ENCODE measurements at regions not wholly inside any gene's neighbourhood (a gene's known extent, or its start where the extent isn't known, plus 50 kb on each side); places are given as distances from the start of the nearest gene placed in this dataset.
"Not testable (repeated sequence)": the region's sequence is repeated elsewhere in the genome, so short reads cannot be mapped to it uniquely, and the experiment has no call there.

DNA sequence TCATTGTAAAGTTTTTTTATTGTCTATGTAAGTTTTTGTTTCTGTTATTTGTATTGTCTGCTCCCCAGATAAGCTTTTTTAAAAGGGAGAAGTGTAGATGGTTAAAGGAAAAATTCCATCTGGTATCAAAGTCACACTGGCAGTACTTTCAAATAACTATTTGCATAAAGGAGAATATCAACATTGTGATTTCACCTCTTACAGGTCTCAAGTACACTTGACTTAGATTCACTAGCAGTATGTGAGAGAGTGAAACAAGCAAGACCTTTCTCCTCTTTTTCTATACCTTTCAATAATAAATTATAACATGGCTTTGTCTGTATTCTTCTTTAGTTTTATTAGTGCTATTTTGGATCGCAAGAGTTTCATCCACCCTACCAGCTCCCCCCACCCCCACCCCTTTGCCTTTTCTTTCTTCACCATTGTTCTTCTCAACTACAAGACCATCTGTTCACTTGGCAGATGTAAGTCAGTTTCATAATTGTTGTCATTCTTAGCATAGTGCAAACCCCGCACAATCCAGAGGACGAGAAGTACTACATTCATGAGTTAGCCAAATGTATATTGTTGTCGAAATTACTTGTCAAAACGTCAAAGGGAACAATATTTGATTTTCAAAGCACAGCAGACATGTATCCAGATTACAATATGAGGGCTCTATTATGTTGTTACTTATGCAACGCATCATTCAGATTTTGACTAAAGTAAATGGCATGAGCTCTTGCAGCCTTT, 602.7 kb upstream of the FLRT2 start:
- DNase-seq = no peak

DNA sequence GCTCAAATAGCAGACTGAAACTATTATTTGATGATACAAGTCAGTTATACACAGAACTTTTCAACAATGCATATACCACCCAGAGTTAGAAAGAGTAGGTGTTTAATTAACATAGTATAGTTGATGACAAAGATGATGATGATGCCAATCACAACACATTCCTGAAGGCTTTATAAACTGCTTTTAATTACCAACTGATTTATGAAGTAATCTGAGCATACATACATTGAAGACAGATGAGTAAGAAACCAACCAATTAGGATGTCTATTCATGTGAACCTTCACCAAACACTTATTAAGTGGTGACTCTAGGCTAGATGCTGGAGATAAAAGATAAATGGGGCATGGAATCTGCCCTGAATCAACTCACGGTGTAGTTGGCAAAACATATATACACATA, 600.9 kb upstream of the FLRT2 start:
- no peak for DNase-seq

DNA sequence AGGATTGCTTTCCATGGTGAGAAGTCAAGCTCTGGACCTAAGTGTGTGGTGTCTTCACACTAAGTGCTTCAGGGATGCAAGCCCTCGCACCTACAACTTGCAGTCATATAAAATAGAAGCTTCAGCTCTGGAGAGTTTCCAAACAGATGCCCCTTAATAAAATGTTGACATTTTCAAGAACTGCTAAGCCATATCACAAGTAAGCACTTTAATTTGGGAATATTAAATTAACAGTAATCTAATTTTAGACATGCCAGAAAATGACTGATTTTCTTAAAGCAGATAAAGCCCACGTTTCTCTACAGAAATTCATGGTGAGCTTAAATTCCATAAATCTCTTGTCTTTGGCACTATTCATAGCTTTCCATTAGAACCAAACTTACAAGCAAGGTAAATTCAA, 600.1 kb upstream of the FLRT2 start:
- no peak for DNase-seq

GRCh38 chr14:84937016-84937415, 592.9 kb upstream of the FLRT2 start:
- DNase-seq = no peak

- DNase-seq = no peak
Measured at GRCh38 chr14:84937449-84937848, 592.5 kb upstream of the FLRT2 start.

DNA sequence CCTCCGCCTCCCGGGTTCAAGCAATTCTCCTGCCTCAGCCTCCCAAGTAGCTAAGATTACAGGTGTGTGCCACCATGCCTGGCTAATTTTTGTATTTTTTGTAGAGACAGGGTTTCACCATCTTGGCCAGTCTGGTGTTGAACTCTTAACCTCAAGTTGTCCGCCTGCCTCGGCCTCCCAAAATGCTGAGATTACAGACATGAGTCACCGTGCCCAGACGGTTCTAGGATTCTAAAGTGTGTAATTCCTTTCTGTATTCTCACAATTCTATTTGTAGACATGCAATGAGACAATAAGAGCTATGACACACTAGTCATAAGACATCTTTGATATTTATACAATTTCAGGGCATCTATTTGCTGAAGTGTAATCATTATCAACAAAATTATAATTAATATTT, 585.0 kb upstream of the FLRT2 start:
- not testable (repeated sequence) for DNase-seq

- DNase-seq = no peak
Measured at GRCh38 chr14:84959851-84960520, 570.0 kb upstream of the FLRT2 start.

DNA sequence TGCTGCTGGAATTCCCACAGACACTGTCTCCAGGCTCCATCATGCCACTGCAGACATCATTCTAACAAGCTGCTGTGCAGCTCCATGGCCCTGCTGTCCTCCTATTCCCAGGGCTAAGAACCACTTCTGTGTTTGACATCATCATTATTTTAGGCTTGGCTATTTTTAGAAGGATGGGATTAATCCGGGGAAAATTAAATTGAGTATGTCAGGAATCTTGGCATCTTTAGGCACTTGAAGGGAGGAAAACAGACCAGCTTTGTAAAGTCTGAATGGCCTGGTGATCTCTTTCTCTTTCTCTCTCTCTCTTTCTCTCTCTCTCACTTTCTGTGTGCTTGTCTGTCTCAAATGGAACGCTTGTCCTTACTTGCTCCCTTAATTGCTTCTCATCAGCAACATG, 568.3 kb upstream of the FLRT2 start:
- no peak for DNase-seq

DNA sequence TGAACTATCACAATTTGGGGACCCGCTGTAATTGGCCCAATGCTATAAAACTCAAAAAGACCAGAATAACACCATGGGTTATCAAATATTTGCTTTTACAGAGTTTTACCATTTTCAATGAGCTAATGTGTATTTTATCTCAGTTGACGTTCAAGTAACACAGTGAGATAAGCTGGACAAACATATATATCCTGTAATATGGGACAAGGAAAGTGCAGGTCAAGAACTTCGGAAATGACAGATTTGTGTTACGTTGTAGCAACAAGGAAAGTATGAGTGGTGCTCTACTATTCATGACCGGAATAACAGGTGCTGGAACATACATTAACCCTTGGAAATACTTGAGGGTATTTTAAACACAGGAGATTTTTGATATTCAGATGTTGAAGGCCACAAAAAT, 566.4 kb upstream of the FLRT2 start:
- no peak for DNase-seq

DNA sequence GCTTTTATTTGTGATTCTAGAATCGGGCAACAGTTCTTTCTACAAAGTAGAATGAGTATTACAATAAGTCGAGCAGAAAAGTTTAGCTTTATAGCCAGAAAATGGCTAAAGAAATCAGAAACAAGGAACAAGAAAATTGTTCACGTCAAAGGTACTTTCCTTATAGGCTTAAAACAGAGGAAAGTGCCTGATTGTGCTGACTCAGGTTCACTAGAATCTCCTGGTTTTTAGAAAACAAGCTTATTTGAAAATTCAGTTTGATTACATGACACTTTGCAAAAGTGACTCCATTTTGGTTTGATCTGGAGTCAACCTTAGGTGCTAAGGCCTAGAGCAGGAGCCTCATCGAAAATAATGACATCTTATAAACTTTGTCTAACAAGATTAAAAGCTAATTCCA, 564.7 kb upstream of the FLRT2 start:
- DNase-seq = no peak

DNA sequence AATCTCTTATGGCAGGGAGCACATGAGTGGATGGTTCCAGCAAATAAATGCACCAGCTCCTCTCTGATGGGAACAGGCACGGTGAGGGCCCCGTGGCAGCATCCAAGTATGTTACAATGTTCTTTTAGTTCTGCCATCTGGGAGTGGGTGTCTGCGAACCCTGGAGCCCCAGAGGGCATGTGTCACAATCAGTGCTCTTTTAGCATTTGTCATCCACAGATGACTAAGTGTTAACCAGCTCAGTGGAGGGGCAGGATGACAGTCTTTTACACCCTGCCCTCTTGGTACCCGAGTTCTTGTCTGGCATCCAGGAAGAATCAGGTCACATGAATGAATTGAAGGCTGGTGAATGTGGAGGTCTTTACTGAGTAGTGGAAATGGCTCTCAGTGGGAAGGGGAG, 560.4 kb upstream of the FLRT2 start:
- DNase-seq = no peak

DNA sequence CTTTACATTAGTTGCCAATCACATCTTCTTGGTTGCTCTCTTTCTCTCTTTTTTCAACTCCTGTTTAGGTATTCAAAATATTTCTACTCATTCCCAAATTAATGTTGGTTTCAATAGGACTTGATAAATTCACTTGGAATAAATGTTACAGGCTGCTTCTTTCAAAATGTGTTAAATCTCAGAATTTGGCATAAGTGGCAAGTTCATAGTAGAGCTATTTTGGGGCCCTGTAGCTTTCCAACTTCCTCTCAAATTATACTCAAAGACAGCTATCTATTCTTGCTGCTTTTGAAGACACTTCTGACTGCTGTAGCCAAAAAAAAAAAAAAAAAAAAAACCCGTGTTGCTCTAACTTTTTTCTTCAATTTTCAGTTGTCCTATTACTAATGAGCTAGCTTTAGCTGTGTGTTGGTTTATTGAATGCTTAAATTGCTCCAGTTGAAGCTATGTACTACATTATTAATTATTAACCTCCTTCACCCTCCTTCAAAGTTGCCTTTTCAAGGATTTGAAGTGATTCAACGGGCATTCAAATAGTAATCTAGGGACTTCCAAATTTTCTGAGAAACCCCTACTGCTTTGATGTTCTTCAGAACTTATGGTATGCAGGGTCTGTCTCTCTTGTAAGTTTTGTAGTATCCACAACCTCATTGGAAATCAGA, 554.6 kb upstream of the FLRT2 start:
- DNase-seq = no peak

- no peak for DNase-seq
Measured at GRCh38 chr14:84976805-84977204, 553.1 kb upstream of the FLRT2 start.

- DNase-seq = no peak
Measured at GRCh38 chr14:84987042-84987441, 542.9 kb upstream of the FLRT2 start.

DNA sequence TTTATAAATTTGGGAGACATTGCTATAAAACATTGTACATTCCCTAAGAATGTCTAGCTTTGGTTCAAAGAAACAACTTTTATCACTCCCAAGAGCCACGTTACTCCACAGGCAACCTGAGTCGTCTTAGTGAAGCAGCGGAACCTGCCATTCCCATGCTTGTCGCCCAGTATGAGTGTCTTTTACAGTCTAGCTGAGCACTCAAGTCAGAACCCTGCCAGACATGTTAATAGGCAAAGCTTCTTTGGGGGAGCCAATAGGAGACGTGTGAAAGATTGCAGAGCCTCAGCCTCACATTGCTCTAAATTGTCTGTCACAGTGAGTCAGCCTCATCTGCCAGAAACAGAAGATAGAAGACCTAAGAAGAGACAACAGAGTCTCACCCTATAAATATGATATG, 541.6 kb upstream of the FLRT2 start:
- DNase-seq = no peak

- DNase-seq = no peak
Measured at GRCh38 chr14:84991021-84991420, 538.9 kb upstream of the FLRT2 start.

- no peak for DNase-seq
Measured at GRCh38 chr14:84998216-84998615, 531.7 kb upstream of the FLRT2 start.

DNA sequence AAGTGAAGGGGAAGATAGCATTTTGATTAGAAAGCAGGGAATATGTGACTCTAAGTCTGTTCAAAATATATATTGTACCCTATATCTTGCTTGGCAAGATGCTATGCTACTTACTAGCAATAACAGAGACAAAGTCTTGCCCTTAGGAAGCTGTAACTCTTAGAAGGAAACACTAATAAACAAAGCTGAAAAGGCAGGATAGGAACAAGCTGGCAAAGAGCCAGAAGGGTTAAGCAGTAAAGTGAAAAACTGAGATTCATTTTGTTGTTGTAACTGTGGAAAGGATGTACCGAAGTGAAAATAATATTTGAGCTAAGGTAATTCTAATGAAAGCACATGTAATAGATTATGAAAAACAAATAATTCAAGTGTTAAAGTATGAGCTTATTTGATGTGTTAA, 527.1 kb upstream of the FLRT2 start:
- DNase-seq = no peak

DNA sequence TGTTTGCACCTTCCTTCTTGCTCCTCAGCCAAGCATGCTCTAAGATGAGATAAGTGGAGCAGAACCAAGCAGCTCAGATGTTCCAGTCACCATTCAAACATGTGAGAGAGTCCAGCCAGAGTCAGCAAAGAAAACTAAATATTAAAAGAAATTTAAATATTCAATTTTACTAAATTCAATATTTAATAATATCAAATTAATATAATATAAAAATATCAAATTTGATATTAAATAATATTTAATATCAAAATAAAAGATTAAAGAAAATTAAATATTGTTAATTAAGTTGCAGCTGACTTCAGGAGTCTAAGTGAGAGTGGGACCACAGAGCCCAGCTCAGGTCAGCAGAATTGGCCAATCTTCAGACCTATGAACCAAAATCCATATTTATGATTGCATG, 526.1 kb upstream of the FLRT2 start:
- DNase-seq = no peak

DNA sequence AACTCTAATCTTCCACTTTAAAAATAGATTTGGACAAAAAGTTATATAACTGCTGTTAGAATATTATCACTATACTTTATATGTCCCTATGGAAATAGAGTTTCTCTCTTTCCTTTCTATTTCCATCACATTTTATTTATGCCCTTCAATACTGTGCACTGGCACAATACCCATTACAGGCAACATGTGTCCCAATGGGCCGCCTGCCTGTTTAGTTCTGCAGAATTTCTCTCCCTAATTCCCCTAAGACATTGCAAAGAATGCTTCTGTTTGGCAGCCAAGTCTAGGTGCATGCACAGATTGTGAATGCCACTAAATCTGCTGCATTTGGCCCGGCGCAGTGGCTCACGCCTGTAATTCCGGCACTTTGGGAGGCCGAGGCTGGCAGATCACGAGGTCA, 520.4 kb upstream of the FLRT2 start:
- DNase-seq = no peak

GRCh38 chr14:85010186-85010585, 519.8 kb upstream of the FLRT2 start:
- DNase-seq = no peak

DNA sequence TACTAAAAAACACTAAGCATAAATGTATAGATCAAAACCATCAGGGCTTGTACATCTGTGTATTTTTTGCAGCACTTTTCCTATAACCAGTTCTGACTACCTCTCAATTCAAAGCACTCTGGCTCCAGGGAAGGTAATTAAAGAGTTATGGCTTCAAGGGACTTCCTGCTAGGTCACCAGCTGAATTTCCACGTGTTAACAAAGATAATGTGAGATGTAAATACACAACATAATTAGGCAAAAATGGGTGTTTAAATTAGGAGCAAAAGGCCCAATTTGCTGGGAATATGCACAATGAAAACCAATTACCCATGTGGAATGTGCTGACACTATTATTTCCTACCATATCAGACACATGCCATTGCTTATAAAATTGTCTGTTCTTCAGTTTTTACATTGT, 513.4 kb upstream of the FLRT2 start:
- no peak for DNase-seq

DNA sequence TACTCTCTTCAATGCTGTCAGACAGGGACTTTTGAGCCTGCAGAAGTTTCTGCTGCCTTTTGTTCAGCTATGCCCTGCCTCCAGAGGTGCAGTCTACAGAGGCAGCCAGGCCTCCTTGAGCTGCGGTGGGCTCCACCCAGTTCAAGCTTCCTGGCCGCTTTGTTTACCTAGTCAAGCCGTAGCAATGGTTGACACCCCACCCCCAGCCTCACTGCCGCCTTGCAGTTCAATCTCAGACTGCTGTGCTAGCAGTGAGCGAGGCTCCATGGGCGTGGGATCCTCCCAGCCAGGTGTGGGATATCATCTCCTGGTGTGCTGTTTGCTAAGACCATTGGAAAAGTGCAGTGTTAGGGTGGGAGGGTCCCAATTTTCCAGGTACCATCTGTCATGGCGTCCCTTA, 506.1 kb upstream of the FLRT2 start:
- not testable (repeated sequence) for DNase-seq

DNA sequence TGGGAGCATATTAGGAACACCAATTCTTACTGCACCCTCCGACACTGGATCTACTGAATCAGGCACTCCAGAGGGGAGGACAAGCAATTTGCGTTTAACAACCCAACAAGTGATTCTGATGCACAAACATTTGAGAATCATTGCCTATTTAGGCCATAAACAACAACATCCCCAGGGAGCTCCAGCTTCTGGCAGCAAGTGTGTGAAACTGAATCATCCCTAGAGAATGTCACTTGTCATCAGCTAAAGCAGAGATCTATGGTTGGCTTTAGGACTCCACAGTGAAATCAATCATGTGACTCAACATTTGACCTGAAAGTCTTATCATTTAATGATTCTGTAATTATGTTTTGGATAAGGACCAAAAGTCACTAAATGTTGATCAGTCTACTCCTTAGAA, 505.0 kb upstream of the FLRT2 start:
- no peak for DNase-seq

Measured in GDM1 (cell line).